Kidney epithelial cell (primary cell): ENCODE measurements at regions not wholly inside any gene's neighbourhood (a gene's known extent, or its start where the extent isn't known, plus 50 kb on each side); places are given as distances from the start of the nearest gene placed in this dataset.

Source experiments
- DNase-seq: peaks from one replicate; pipeline ENCODE4 v3.0.0-alpha.2; 2010; ENCODE audit warnings: low read depth
- H3K27me3 ChIP-seq: 2 replicates; pipeline ENCODE4 v1.6.0; 2011; ENCODE audit warnings: low read length; ENCODE audit not compliant: control insufficient read depth, insufficient read depth
- H3K36me3 ChIP-seq: 2 replicates; pipeline ENCODE4 v1.5.1; 2011; ENCODE audit warnings: low read length; ENCODE audit not compliant: control insufficient read depth, insufficient read depth
- H3K4me3 ChIP-seq: 2 replicates; pipeline ENCODE4 v1.5.1; 2011; ENCODE audit warnings: low read depth, mild to moderate bottlenecking, control low read depth, low read length
- TF ChIP-seq, protein P1 (sequence below): IDR thresholded peaks from 2 replicates; pipeline ENCODE4 v1.5.1; 2011; ENCODE audit warnings: mild to moderate bottlenecking, moderate library complexity, low read length, control low read depth, inconsistent platforms; ENCODE audit not compliant: insufficient read depth, poor library complexity, severe bottlenecking

GRCh38 chr13:36516225-36516624, 83.9 kb downstream of the CCNA1 start:
- DNase-seq: no peak
- H3K4me3 ChIP-seq: no peak overlapping the region
- H3K27me3 ChIP-seq: no peaks in the 10 kb centered on the region
- TF ChIP-seq, protein P1, sequence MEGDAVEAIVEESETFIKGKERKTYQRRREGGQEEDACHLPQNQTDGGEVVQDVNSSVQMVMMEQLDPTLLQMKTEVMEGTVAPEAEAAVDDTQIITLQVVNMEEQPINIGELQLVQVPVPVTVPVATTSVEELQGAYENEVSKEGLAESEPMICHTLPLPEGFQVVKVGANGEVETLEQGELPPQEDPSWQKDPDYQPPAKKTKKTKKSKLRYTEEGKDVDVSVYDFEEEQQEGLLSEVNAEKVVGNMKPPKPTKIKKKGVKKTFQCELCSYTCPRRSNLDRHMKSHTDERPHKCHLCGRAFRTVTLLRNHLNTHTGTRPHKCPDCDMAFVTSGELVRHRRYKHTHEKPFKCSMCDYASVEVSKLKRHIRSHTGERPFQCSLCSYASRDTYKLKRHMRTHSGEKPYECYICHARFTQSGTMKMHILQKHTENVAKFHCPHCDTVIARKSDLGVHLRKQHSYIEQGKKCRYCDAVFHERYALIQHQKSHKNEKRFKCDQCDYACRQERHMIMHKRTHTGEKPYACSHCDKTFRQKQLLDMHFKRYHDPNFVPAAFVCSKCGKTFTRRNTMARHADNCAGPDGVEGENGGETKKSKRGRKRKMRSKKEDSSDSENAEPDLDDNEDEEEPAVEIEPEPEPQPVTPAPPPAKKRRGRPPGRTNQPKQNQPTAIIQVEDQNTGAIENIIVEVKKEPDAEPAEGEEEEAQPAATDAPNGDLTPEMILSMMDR: no peak
- no peaks in the 10 kb centered on the region for H3K36me3 ChIP-seq

- Histone ChIP-seq H3K4me3 (no peak overlapping the region), H3K36me3 (no peaks in the 10 kb centered on the region), H3K27me3 (no peaks in the 10 kb centered on the region)
- DNase-seq: no peak
- TF ChIP-seq, protein P1: no peak
Measured at GRCh38 chr13:36518707-36519106, 86.4 kb downstream of the CCNA1 start.

DNA sequence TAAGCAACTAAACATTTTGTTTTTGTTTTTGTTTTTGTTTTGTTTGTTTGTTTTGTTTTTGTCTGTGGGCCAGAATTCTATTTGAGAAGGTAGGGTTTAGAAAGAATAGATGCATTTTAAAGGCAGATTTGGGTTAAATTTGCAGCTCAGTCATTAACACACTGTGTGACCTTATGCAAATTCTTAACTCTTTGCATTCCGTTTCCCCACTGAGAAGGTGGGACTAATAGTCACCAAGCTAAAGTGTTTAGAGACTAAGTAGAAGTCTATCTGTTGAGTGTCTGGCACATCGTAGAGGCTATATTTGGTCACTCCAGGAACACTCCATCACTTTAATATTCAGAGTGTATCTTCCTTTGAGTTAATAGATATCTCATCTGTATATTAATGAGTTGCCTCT, 87.1 kb downstream of the CCNA1 start:
- Histone ChIP-seq H3K4me3 (no peak overlapping the region), H3K36me3 (no peaks in the 10 kb centered on the region), H3K27me3 (no peaks in the 10 kb centered on the region)
- no peak for DNase-seq
- TF ChIP-seq, protein P1: no peak

DNA sequence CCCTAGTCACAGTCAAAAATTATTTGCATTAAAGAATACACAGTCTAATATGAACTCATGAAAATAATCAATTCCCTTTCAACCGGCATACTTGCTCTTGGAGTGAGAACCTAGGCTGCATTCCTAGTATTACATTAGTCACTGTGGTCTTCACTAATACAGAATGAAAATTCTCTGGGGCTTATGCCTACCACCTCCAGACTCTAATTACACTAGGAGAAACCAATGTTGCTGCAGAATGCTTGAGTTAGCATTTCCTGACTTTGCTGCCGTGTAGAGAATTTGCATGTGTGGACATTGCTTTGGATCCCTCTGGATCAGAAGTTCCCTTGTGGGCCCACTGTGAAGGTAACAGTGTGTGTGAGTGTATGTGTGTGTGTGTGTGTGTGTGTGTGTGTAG, 87.8 kb downstream of the CCNA1 start:
- no peaks in the 10 kb centered on the region for H3K27me3 ChIP-seq
- DNase-seq: no peak
- no peak overlapping the region for H3K4me3 ChIP-seq
- TF ChIP-seq, protein P1: no peak
- no peaks in the 10 kb centered on the region for H3K36me3 ChIP-seq

- no peaks in the 10 kb centered on the region for H3K27me3 ChIP-seq
- DNase-seq: no peak
- H3K4me3 ChIP-seq: no peak overlapping the region
- H3K36me3 ChIP-seq: no peaks in the 10 kb centered on the region
- TF ChIP-seq, protein P1: no peak
Measured at GRCh38 chr13:36526897-36527296, 94.6 kb downstream of the CCNA1 start.

DNA sequence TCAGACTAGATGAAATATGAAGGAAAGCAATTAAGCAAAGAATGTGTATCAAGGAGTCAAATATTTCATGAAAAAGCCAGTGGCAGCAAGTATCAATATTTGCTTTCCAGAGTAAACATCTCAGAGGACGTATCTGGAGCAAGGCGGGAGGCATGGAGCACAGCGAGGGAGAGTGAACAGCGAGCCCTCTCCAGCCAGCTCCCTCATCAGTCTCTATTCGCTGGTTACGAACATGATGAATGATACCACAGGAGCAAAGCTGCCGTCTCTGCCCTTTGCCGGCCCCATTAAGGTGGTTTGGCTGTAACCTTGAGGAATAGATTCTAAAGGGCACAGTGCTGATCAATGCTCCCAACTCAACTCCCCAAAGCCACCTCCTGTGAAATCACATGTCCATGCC, 95.8 kb downstream of the CCNA1 start:
- no peaks in the 10 kb centered on the region for H3K36me3 ChIP-seq
- H3K4me3 ChIP-seq: no peak overlapping the region
- TF ChIP-seq, protein P1: no peak
- DNase-seq: no peak
- H3K27me3 ChIP-seq: no peaks in the 10 kb centered on the region
